ENCODE measurements at regions not wholly inside any gene's neighbourhood (a gene's known extent, or its start where the extent isn't known, plus 50 kb on each side); places are given as distances from the start of the nearest gene placed in this dataset.
A peak's percentile ranks its signal among the peaks of the same experiment; 100 is the strongest.

- TF ChIP-seq POLR2AphosphoS5 (IDR thresholded peaks at IDR 0.05; ENCODE audit: low read depth, low read length) (no peak), TAF1 (IDR thresholded peaks at IDR 0.05; ENCODE audit: low read depth, low read length) (no peak)
- DNase-seq (ENCODE audit: insufficient read length, low spot score) (no peak), FAIRE-seq (no peak)
Observed at GRCh38 chr1:243996223-243996622, 54.9 kb upstream of the ZBTB18 start.

GRCh38 chr1:243991650-243992049 is 59.4 kb upstream of the ZBTB18 start:
- FAIRE-seq: no peak
- no peak for DNase-seq (ENCODE audit: insufficient read length, low spot score)
- TF ChIP-seq POU2F2 (IDR thresholded peaks at IDR 0.05; ENCODE audit: low read depth, low read length) (no peak), PAX5 (IDR thresholded peaks at IDR 0.05; ENCODE audit: insufficient read depth, low read length, severe bottlenecking) (no peak), TAF1 (IDR thresholded peaks at IDR 0.05; ENCODE audit: low read depth, low read length) (no peak), POLR2AphosphoS5 (IDR thresholded peaks at IDR 0.05; ENCODE audit: low read depth, low read length) (no peak), SPI1 (IDR thresholded peaks at IDR 0.05; ENCODE audit: low read depth, low read length) (no peak), POLR2A (IDR thresholded peaks at IDR 0.05; ENCODE audit: low read depth, low read length) (no peak)

GRCh38 chr1:243984788-243985187 is 66.3 kb upstream of the ZBTB18 start:
- DNase-seq (ENCODE audit: insufficient read length, low spot score) (no peak), FAIRE-seq (no peak)
- TF ChIP-seq SPI1 (IDR thresholded peaks at IDR 0.05; ENCODE audit: low read depth, low read length) (no peak), POLR2A (IDR thresholded peaks at IDR 0.05; ENCODE audit: low read depth, low read length) (no peak), POU2F2 (IDR thresholded peaks at IDR 0.05; ENCODE audit: low read depth, low read length) (no peak), POLR2AphosphoS5 (IDR thresholded peaks at IDR 0.05; ENCODE audit: low read depth, low read length) (no peak), TAF1 (IDR thresholded peaks at IDR 0.05; ENCODE audit: low read depth, low read length) (no peak), PAX5 (IDR thresholded peaks at IDR 0.05; ENCODE audit: insufficient read depth, low read length, severe bottlenecking) (no peak)

DNA sequence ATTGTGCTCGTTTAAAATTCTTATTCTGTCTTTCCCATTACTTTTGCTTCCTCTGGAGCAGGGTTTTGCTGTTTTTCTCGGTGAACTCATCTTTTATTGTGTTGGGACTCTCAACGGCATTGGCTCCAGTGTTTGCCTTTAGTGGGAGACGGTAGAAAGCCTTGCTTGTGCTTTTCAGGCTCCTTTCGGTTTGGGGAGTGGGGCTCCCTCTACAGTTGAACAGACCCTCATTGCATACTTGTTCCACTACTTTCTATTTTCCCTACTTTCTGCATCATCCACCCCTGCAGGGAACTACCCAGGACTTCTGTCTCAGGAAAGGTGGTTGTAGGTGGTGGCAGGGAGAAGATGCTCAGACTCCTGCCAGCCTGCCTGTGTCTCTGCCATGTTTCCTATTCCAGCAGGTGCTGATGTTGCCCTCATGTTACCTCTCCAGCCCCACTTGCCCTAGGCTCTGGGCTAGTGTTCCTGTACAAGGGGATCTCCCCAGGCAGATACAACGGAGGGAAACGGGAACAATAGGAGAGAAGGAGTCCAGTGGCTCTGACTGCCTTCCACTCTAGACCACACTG is 68.5 kb upstream of the ZBTB18 start:
- FAIRE-seq (no peak), DNase-seq (ENCODE audit: insufficient read length, low spot score) (no peak)
- TF ChIP-seq POU2F2 (IDR thresholded peaks at IDR 0.05; ENCODE audit: low read depth, low read length): no peak
- TF ChIP-seq SPI1 (IDR thresholded peaks at IDR 0.05; ENCODE audit: low read depth, low read length): no peak
- no peak for TF ChIP-seq POLR2AphosphoS5 (IDR thresholded peaks at IDR 0.05; ENCODE audit: low read depth, low read length)

DNA sequence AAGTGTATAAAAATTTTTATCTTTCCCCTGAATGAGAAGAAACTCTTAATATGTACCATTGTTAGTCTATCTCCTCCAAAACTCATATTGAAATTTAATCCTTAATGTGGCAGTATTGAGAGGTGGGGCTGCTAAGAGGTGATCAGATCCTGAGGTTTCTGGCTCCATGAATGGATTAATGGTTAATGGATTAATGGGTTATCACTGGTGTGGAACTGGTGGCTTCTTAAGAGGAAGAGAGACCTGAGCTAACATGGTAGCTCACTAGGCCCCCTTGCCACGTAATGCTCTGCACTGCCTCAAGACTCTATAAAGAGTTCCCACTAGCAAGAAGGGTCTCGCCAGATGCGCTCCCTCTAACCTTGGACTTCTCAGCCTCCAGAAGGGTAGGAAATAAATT is 70.6 kb upstream of the ZBTB18 start:
- TF ChIP-seq TAF1 (IDR thresholded peaks at IDR 0.05; ENCODE audit: low read depth, low read length): no peak
- FAIRE-seq: no peak
- no peak for DNase-seq (ENCODE audit: insufficient read length, low spot score)

DNA sequence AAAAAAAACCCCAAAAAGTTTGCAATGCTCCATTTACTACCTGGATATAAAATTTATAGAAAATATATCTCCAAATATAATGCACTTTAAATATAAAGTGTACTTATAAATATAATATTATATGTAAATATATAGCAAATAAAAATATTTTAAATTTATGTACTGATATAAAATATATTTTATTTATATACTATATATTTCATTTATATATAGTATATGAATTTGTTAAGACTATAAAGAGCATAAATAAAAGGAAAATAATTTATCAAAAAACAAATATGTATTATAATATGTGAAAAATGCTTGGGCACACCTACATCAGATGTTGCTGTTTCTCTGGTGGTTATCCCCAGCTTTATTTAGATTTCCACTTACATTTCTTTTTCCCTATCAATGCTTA is 71.0 kb upstream of the ZBTB18 start:
- TF ChIP-seq POLR2A (IDR thresholded peaks at IDR 0.05; ENCODE audit: low read depth, low read length) (no peak), PAX5 (IDR thresholded peaks at IDR 0.05; ENCODE audit: insufficient read depth, low read length, severe bottlenecking) (no peak), POLR2AphosphoS5 (IDR thresholded peaks at IDR 0.05; ENCODE audit: low read depth, low read length) (no peak), TAF1 (IDR thresholded peaks at IDR 0.05; ENCODE audit: low read depth, low read length) (no peak), SPI1 (IDR thresholded peaks at IDR 0.05; ENCODE audit: low read depth, low read length) (no peak), POU2F2 (IDR thresholded peaks at IDR 0.05; ENCODE audit: low read depth, low read length) (no peak)
- FAIRE-seq: no peak

DNA sequence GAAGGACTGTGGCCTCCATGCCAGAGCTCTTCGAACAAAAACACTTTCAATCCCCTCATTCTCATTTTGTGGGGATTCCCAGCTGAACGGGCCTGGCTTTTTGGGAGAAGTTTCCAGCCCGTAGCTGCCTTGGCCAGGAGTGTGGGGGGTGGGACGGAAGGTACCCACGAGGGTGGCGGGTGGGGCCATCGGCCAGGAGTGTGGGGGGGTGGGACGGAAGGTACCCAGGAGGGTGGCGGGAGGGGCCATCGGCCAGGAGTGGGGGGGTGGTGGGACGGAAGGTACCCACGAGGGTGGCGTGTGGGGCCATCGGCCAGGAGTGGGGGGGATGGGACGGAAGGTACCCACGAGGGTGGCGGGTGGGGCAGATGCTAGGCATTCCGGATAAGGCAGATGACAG is 71.7 kb upstream of the ZBTB18 start:
- DNase-seq (ENCODE audit: insufficient read length, low spot score) (no peak), FAIRE-seq (peak; percentile 56)
- TF ChIP-seq TAF1 (IDR thresholded peaks at IDR 0.05; ENCODE audit: low read depth, low read length) (no peak), POLR2A (IDR thresholded peaks at IDR 0.05; ENCODE audit: low read depth, low read length) (no peak), PAX5 (IDR thresholded peaks at IDR 0.05; ENCODE audit: insufficient read depth, low read length, severe bottlenecking) (no peak), POU2F2 (IDR thresholded peaks at IDR 0.05; ENCODE audit: low read depth, low read length) (no peak), POLR2AphosphoS5 (IDR thresholded peaks at IDR 0.05; ENCODE audit: low read depth, low read length) (no peak), SPI1 (IDR thresholded peaks at IDR 0.05; ENCODE audit: low read depth, low read length) (no peak)

More for the DNA sequence above, 71.0 kb upstream of the ZBTB18 start:
- no peak for DNase-seq (ENCODE audit: insufficient read length, low spot score)

- no peak for DNase-seq (ENCODE audit: insufficient read length, low spot score)
- FAIRE-seq: no peak
- no peak for TF ChIP-seq TAF1 (IDR thresholded peaks at IDR 0.05; ENCODE audit: low read depth, low read length)
- TF ChIP-seq PAX5 (IDR thresholded peaks at IDR 0.05; ENCODE audit: insufficient read depth, low read length, severe bottlenecking): no peak
- no peak for TF ChIP-seq POLR2AphosphoS5 (IDR thresholded peaks at IDR 0.05; ENCODE audit: low read depth, low read length)
- TF ChIP-seq POLR2A (IDR thresholded peaks at IDR 0.05; ENCODE audit: low read depth, low read length): no peak
- TF ChIP-seq POU2F2 (IDR thresholded peaks at IDR 0.05; ENCODE audit: low read depth, low read length): no peak
- no peak for TF ChIP-seq SPI1 (IDR thresholded peaks at IDR 0.05; ENCODE audit: low read depth, low read length)
Observed at GRCh38 chr1:243977094-243977493, 74.0 kb upstream of the ZBTB18 start.

DNA sequence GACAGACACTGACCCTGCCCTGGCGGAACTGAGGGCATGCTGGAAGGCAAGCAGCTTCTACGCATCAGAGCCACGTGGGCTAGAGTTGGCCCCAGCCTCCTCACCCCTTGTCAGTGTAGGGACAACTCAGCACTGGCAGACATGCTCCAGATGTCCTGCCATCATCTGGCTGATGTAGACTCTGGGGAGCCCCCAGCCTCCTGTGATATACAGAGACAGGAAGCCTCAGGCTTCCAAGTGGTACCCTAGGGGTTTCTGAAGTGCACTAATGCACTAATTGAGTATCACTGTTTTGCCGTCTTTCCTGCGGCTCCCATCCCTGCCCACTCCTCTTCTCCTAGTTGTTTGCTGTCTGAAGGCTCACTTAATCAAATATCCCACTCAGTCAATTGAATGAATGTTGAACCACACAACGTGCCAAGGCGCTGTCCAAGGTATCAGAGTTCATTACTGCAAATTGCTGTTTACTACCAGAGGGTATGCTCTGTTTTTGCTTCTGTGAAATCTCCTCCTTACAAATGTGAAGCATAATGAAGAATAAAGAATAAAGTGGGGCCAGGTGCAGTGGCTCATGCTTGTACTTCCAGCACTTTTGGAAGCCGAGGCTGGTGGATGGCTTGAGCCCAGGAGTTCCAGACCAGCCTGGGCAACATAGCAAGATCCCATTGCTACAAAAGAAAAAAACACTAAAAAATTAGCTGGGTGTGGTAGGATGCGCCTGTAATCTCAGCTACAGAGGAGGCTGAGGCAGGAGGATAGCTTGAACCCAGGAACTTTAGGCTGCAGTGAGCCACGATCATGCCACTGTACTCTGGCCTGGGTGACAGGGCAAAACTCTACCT is 76.4 kb upstream of the ZBTB18 start:
- FAIRE-seq (no peak), DNase-seq (ENCODE audit: insufficient read length, low spot score) (no peak)
- TF ChIP-seq POU2F2 (IDR thresholded peaks at IDR 0.05; ENCODE audit: low read depth, low read length) (no peak), POLR2AphosphoS5 (IDR thresholded peaks at IDR 0.05; ENCODE audit: low read depth, low read length) (no peak), POLR2A (IDR thresholded peaks at IDR 0.05; ENCODE audit: low read depth, low read length) (no peak), PAX5 (IDR thresholded peaks at IDR 0.05; ENCODE audit: insufficient read depth, low read length, severe bottlenecking) (no peak), TAF1 (IDR thresholded peaks at IDR 0.05; ENCODE audit: low read depth, low read length) (no peak), SPI1 (IDR thresholded peaks at IDR 0.05; ENCODE audit: low read depth, low read length) (no peak)

DNA sequence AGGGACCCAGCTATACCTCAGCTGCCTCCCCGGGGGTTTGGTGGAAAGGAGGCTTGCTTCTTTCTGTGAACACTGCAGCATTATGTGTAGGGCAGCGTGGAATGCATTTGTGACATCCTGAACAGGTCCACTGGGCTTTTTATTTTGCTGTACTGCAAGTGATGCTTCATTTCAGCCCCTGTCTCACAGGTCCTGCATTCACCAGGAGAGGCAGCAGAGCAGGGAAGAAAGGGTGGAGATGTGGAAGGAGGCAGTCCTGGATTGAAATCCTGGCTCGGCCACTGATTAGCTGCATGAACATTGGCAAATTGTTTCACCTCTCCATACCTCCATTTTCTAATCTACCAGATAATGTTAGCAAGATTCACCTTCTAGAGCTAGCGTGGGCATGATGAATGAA is 77.9 kb upstream of the ZBTB18 start:
- DNase-seq (ENCODE audit: insufficient read length, low spot score) (no peak), FAIRE-seq (no peak)
- no peak for TF ChIP-seq POLR2AphosphoS5 (IDR thresholded peaks at IDR 0.05; ENCODE audit: low read depth, low read length)
- TF ChIP-seq TAF1 (IDR thresholded peaks at IDR 0.05; ENCODE audit: low read depth, low read length): no peak
- TF ChIP-seq POU2F2 (IDR thresholded peaks at IDR 0.05; ENCODE audit: low read depth, low read length): no peak
- no peak for TF ChIP-seq SPI1 (IDR thresholded peaks at IDR 0.05; ENCODE audit: low read depth, low read length)
- TF ChIP-seq PAX5 (IDR thresholded peaks at IDR 0.05; ENCODE audit: insufficient read depth, low read length, severe bottlenecking): no peak
- TF ChIP-seq POLR2A (IDR thresholded peaks at IDR 0.05; ENCODE audit: low read depth, low read length): no peak
